Suprapubic skin (tissue), 4 donors: ENCODE measurements at regions not wholly inside any gene's neighbourhood (a gene's known extent, or its start where the extent isn't known, plus 50 kb on each side); places are given as distances from the start of the nearest gene placed in this dataset.

Experiments used
- DNase-seq, 2 donors: peaks; one replicate each; pipeline ENCODE4 v3.0.0-alpha.2; 2019; ENCODE audit warnings: low spot score in 2 of 2
- H3K27ac ChIP-seq: fragments of 200-600 bp; sonication (generic); one replicate; pipeline ENCODE4 v1.5.1; 2019
- H3K27me3 ChIP-seq: fragments of 200-600 bp; sonication (generic); one replicate; pipeline ENCODE4 v1.5.1; 2019
- H3K36me3 ChIP-seq: fragments of 200-600 bp; sonication (generic); one replicate; pipeline ENCODE4 v1.5.1; 2019
- H3K4me1 ChIP-seq: fragments of 200-600 bp; sonication (generic); one replicate; pipeline ENCODE4 v1.5.1; 2019
- H3K4me3 ChIP-seq: fragments of 200-600 bp; sonication (generic); one replicate; pipeline ENCODE4 v1.5.1; 2019; ENCODE audit warnings: mild to moderate bottlenecking
- H3K9me3 ChIP-seq: fragments of 200-600 bp; sonication (generic); one replicate; pipeline ENCODE4 v1.5.1; 2019
- CTCF ChIP-seq, 2 donors: fragments of 200-600 bp in 1 of 2; fragments of 450-650 bp in 1 of 2; sonication (generic) in 1 of 2; IDR thresholded peaks; one replicate each; pipeline ENCODE4 v1.5.1; 2016 to 2019; ENCODE audit warnings: antibody characterized with exemption in 2 of 2, mild to moderate bottlenecking in 1 of 2, moderate library complexity in 1 of 2
- EP300 ChIP-seq: sonication (generic); formaldehyde crosslinking; IDR thresholded peaks from one replicate; pipeline ENCODE4 v1.6.1; 2017; ENCODE audit warnings: antibody characterized with exemption
- POLR2A ChIP-seq, 2 donors: fragments of 450-650 bp; IDR thresholded peaks; one replicate each; pipeline ENCODE4 v1.6.1; 2017; ENCODE audit warnings: antibody characterized with exemption in 2 of 2, mild to moderate bottlenecking in 2 of 2, moderate library complexity in 2 of 2
- POLR2AphosphoS5 ChIP-seq, 3 donors: sonication (generic); formaldehyde crosslinking; IDR thresholded peaks; one replicate each; pipeline ENCODE4 v1.6.1; 2017; ENCODE audit warnings: antibody characterized with exemption in 3 of 3
- WGBS: methylation state at CpG from one replicate; pipeline ENCODE4 v1.1.5; 2018; 5-methylcytosine and 5-hydroxymethylcytosine counted together

DNA sequence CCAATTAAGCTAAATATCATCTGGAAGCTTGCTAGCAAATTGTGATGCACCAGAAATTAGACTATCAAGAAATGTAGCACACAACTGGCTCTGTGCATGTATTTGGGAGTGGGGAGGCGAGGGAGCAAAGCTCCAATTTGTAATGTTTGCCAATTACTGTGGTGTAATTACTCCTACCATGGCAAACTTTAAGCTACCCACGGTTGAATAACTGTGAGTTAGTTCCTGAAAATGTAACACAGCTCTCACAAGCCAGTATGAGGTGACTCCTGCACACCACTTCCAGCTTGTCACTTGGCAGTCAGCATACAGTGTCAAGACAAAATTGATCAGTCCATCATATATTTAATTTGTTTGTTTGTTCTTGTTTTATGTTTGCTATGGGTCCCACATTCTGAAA, 141.2 kb downstream of the TM2D1 start:
- WGBS, result 86% methylated on average over 2 of the region's 2 CpGs
- Histone ChIP-seq H3K27me3 (no peaks in the 10 kb centered on the region), H3K9me3 (no peaks in the 10 kb centered on the region), H3K4me3 (no peak overlapping the region), H3K4me1 (peaks cover 9% of the 10 kb centered on the region), H3K36me3 (no peaks in the 10 kb centered on the region), H3K27ac (no peak overlapping the region)
- TF ChIP-seq EP300 (no peak), POLR2A (IDR thresholded peaks at IDR 0.05) (no peak), CTCF (IDR thresholded peaks at IDR 0.05) (no peak), POLR2AphosphoS5 (IDR thresholded peaks at IDR 0.05) (no peak)
- no peak for DNase-seq

DNA sequence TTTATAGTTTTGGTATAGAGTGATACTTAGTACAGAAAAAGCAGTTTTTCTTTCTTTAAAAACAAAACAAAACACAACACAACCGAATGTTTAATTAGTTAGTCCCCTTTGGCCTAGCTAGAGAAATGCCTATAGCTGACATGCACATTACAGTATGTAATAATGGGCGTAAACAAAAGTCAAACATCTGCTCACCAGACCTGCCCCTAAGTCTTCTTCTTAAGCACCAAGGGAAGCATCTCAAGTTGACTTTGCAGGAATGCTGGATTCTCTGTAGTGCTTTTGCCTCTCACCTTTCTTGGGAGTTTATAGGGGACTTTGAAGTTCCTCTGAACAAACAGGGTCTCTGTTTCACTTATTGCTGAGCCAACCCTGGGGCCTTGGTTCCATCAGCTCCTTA, 143.7 kb downstream of the TM2D1 start:
- no peaks in the 10 kb centered on the region for H3K9me3 ChIP-seq
- no peak overlapping the region for H3K4me3 ChIP-seq
- TF ChIP-seq POLR2AphosphoS5 (IDR thresholded peaks at IDR 0.05) (no peak), EP300 (no peak), CTCF (IDR thresholded peaks at IDR 0.05) (no peak), POLR2A (IDR thresholded peaks at IDR 0.05) (no peak)
- no peak overlapping the region for H3K27ac ChIP-seq
- 91% methylated on average over 2 of the region's 2 CpGs for WGBS
- no peak for DNase-seq
- peaks cover 6% of the 10 kb centered on the region for H3K4me1 ChIP-seq
- no peaks in the 10 kb centered on the region for H3K36me3 ChIP-seq
- H3K27me3 ChIP-seq, result no peaks in the 10 kb centered on the region

GRCh38 chr1:61580417-61580816, 144.5 kb downstream of the TM2D1 start:
- Histone ChIP-seq H3K9me3 (no peaks in the 10 kb centered on the region), H3K4me3 (no peak overlapping the region), H3K4me1 (peaks cover under 1% of the 10 kb centered on the region), H3K36me3 (no peaks in the 10 kb centered on the region), H3K27ac (no peak overlapping the region), H3K27me3 (no peaks in the 10 kb centered on the region)
- TF ChIP-seq CTCF (IDR thresholded peaks at IDR 0.05), result no peak
- no peak for TF ChIP-seq POLR2A (IDR thresholded peaks at IDR 0.05)
- TF ChIP-seq EP300, result no peak
- TF ChIP-seq POLR2AphosphoS5 (IDR thresholded peaks at IDR 0.05), result no peak
- DNase-seq, result no peak
- 88% methylated on average over 2 of the region's 2 CpGs for WGBS

- no peaks in the 10 kb centered on the region for H3K9me3 ChIP-seq
- no peaks in the 10 kb centered on the region for H3K4me1 ChIP-seq
- no peak overlapping the region for H3K27ac ChIP-seq
- no peak for DNase-seq
- 67% methylated on average over 1 of the region's 1 CpG for WGBS
- H3K4me3 ChIP-seq, result no peak overlapping the region
- H3K36me3 ChIP-seq, result no peaks in the 10 kb centered on the region
- TF ChIP-seq CTCF (IDR thresholded peaks at IDR 0.05), result no peak
- TF ChIP-seq EP300, result no peak
- TF ChIP-seq POLR2AphosphoS5 (IDR thresholded peaks at IDR 0.05), result no peak
- TF ChIP-seq POLR2A (IDR thresholded peaks at IDR 0.05), result no peak
- no peaks in the 10 kb centered on the region for H3K27me3 ChIP-seq
These were observed 145.1 kb downstream of the TM2D1 start for GRCh38 chr1:61579802-61580201.

- no peak overlapping the region for H3K4me3 ChIP-seq
- TF ChIP-seq EP300, result no peak
- no peak for TF ChIP-seq POLR2A (IDR thresholded peaks at IDR 0.05)
- TF ChIP-seq POLR2AphosphoS5 (IDR thresholded peaks at IDR 0.05), result no peak
- TF ChIP-seq CTCF (IDR thresholded peaks at IDR 0.05), result no peak
- WGBS, result 79% methylated on average over 3 of the region's 3 CpGs
- H3K9me3 ChIP-seq, result no peaks in the 10 kb centered on the region
- H3K4me1 ChIP-seq, result no peaks in the 10 kb centered on the region
- no peak overlapping the region for H3K27ac ChIP-seq
- H3K36me3 ChIP-seq, result no peaks in the 10 kb centered on the region
- H3K27me3 ChIP-seq, result no peaks in the 10 kb centered on the region
- DNase-seq, result no peak
These were observed 152.9 kb downstream of the TM2D1 start for GRCh38 chr1:61572046-61572445.
